K562 (cell line): ENCODE measurements at regions not wholly inside any gene's neighbourhood (a gene's known extent, or its start where the extent isn't known, plus 50 kb on each side); places are given as distances from the start of the nearest gene placed in this dataset.

Experiments used
- ATAC-seq: fragments of 200-7000 bp; cut with Tn5 transposase; 3 replicates; pipeline ENCODE4 v1.9.1; 2020; ENCODE audit warnings: moderate library complexity
- BruUV-seq: library from RNA; stranded (reverse); fragments of 400-500 nt; replicated peaks from 2 replicates; lab custom pipeline; 2021; lab: Mats Ljungman, UMichigan
- CTCF ChIA-PET: fragments of 300-600 bp; formaldehyde crosslinking; extraction: SDS; loops from one replicate; lab custom pipeline; 2021; ENCODE audit warnings: low intra/inter-chr PET ratio; lab: Yijun Ruan, JAX
- POLR2A ChIA-PET: fragments of 300-600, 350-650 bp; sonication (Branson Sonifier 250); formaldehyde crosslinking; extraction: SDS; loops from one replicate; lab custom pipeline; 2021; ENCODE audit warnings: antibody characterized with exemption, inconsistent platforms; lab: Yijun Ruan, JAX
- DNase-seq, 4 experiments: peaks; one replicate each; pipeline versions ENCODE4 v3.0.0 to v3.0.0-alpha.2; 2011 to 2018; ENCODE audit warnings: low spot score in 3 of 4, mixed read lengths in 3 of 4; ENCODE audit errors: extremely low read depth in 1 of 4
- FAIRE-seq: peaks from 2 replicates; lab custom pipeline; 2011; peaks lifted over from hg19 to GRCh38; lab: Jason Lieb, UNC
- H2AFZ ChIP-seq: 2 replicates; pipeline ENCODE4 v1.6.0; 2011; ENCODE audit warnings: low read depth, low read length, control low read depth, inconsistent platforms
- H3K27ac ChIP-seq: fragments of 200-600 bp; 3 replicates; pipeline ENCODE4 v1.8.0; 2011; ENCODE audit warnings: low read depth, mild to moderate bottlenecking, control low read depth, inconsistent platforms, low read length, moderate library complexity, mixed read lengths; ENCODE audit errors: extremely low read depth
- H3K27me3 ChIP-seq, 2 experiments: fragments of 300-600 bp in 1 of 2; 2 replicates in 1 of 2; 3 replicates in 1 of 2; pipeline versions ENCODE4 v1.6.0 to v1.8.0; 2011; ENCODE audit warnings: inconsistent platforms in 2 of 2, low read length in 2 of 2, mild to moderate bottlenecking in 1 of 2, mixed read lengths in 1 of 2, moderate library complexity in 1 of 2; ENCODE audit not compliant: control insufficient read depth in 2 of 2, insufficient read depth in 2 of 2
- H3K36me3 ChIP-seq: fragments of 300-600 bp; 3 replicates; pipeline ENCODE4 v1.8.0; 2011; ENCODE audit warnings: mild to moderate bottlenecking, low read length, inconsistent platforms; ENCODE audit not compliant: control insufficient read depth, insufficient read depth
- H3K4me1 ChIP-seq, 2 experiments: fragments of 200-600 bp in 1 of 2; replicated peaks in 1 of 2; 2 replicates in 1 of 2; 3 replicates in 1 of 2; pipeline versions ENCODE4 v1.5.1 to v1.8.0; 2011; ENCODE audit warnings: inconsistent platforms in 2 of 2, low read length in 2 of 2, mild to moderate bottlenecking in 1 of 2, mixed read lengths in 1 of 2, moderate library complexity in 1 of 2; ENCODE audit not compliant: control insufficient read depth in 2 of 2, insufficient read depth in 2 of 2
- H3K4me2 ChIP-seq: 2 replicates; pipeline ENCODE4 v1.6.1; 2011; ENCODE audit warnings: low read length, control low read depth, inconsistent platforms, mixed read lengths; ENCODE audit not compliant: insufficient read depth
- H3K4me3 ChIP-seq: fragments of 200-600 bp; sonication (generic), shearing (Covaris generic); 2 replicates; pipeline ENCODE4 v1.5.1; 2016; ENCODE audit warnings: control low read depth, inconsistent platforms
- H3K79me2 ChIP-seq: fragments of 200-600 bp; 3 replicates; pipeline ENCODE4 v1.8.0; 2011; ENCODE audit warnings: low read length, inconsistent platforms; ENCODE audit not compliant: control insufficient read depth, insufficient read depth
- H3K9ac ChIP-seq, 2 experiments: 2 replicates each; pipeline versions ENCODE4 v1.6.0 to v1.6.1; 2011; ENCODE audit warnings: low read depth in 2 of 2, low read length in 2 of 2, control low read depth in 1 of 2, inconsistent platforms in 1 of 2, mild to moderate bottlenecking in 1 of 2, mixed read lengths in 1 of 2; ENCODE audit not compliant: insufficient read depth in 1 of 2
- H3K9me1 ChIP-seq: one replicate; pipeline ENCODE4 v1.6.0; 2011; ENCODE audit warnings: inconsistent platforms, mild to moderate bottlenecking, low read length, moderate library complexity; ENCODE audit not compliant: control insufficient read depth, insufficient read depth
- H3K9me3 ChIP-seq: replicated peaks from 2 replicates; pipeline ENCODE4 v1.5.1; 2011; ENCODE audit warnings: low read depth, low read length, inconsistent platforms; ENCODE audit not compliant: control insufficient read depth, insufficient read depth
- H4K20me1 ChIP-seq: replicated peaks from 2 replicates; pipeline ENCODE4 v1.6.1; 2011; ENCODE audit warnings: low read length, inconsistent platforms, mixed read lengths; ENCODE audit not compliant: control insufficient read depth, insufficient read depth
- ARID1B ChIP-seq: fragments of 450-650 bp; IDR thresholded peaks from 2 replicates; pipeline ENCODE4 v1.6.1; 2016; ENCODE audit warnings: antibody characterized with exemption, mild to moderate bottlenecking, inconsistent platforms
- BMI1 ChIP-seq: fragments of 150-350 bp; IDR thresholded peaks from 2 replicates; pipeline ENCODE4 v1.6.1; 2014; ENCODE audit warnings: low read length
- BRD4 ChIP-seq: fragments of 200-600 bp; sonication (generic); IDR thresholded peaks from 2 replicates; pipeline ENCODE4 v1.6.1; 2017; ENCODE audit warnings: inconsistent platforms
- CBX1 ChIP-seq: sonication (generic); IDR thresholded peaks from 2 replicates; pipeline ENCODE4 v1.6.1; 2016; ENCODE audit warnings: antibody characterized with exemption, low read depth, mild to moderate bottlenecking
- ELF1 ChIP-seq: fragments of 200-800 bp; sonication (Bioruptor generic); IDR thresholded peaks from 2 replicates; pipeline ENCODE4 v1.6.1; 2016; ENCODE audit warnings: missing genetic modification characterization, missing compliant biosample characterization
- FOSL1 ChIP-seq: fragments of 200-800 bp; sonication (Bioruptor generic); conservative IDR thresholded peaks from 2 replicates; pipeline ENCODE4 v1.6.1; 2016; ENCODE audit warnings: missing genetic modification characterization, missing compliant biosample characterization
- GATAD2B ChIP-seq: fragments of 450-650 bp; IDR thresholded peaks from 2 replicates; pipeline ENCODE4 v1.6.1; 2017; ENCODE audit warnings: mild to moderate bottlenecking, borderline replicate concordance
- MAFK ChIP-seq: IDR thresholded peaks from 2 replicates; pipeline ENCODE4 v1.6.1; 2011; ENCODE audit warnings: low read length, improper control_type of control experiment
- MAZ ChIP-seq, 2 experiments: fragments of 450-650 bp in 1 of 2; sonication (generic) in 1 of 2; formaldehyde crosslinking; IDR thresholded peaks in 1 of 2; conservative IDR thresholded peaks in 1 of 2; 2 replicates each; pipeline versions ENCODE4 v1.4.0 to v1.5.0; 2020; ENCODE audit warnings: mild to moderate bottlenecking in 1 of 2, missing genetic modification reagents in 1 of 2
- PHTF2 ChIP-seq: fragments of 250-450 bp; sonication (Bioruptor Pico); IDR thresholded peaks from 2 replicates; pipeline ENCODE4 v1.5.0; 2021; ENCODE audit warnings: mild to moderate bottlenecking
- POLR2AphosphoS2 ChIP-seq: IDR thresholded peaks from 2 replicates; pipeline ENCODE4 v1.6.1; 2012; ENCODE audit warnings: low read length, improper control_type of control experiment
- RAD21 ChIP-seq, 2 experiments: fragments of 250-450 bp in 1 of 2; fragments of 450-650 bp in 1 of 2; sonication (Bioruptor Pico) in 1 of 2; formaldehyde crosslinking in 1 of 2; IDR thresholded peaks in 1 of 2; conservative IDR thresholded peaks in 1 of 2; 2 replicates each; pipeline versions ENCODE4 v1.4.0 to v1.8.0; 2020 to 2022; ENCODE audit warnings: mild to moderate bottlenecking in 2 of 2, moderate library complexity in 1 of 2
- RBM15 ChIP-seq: fragments of 200-400 bp; formaldehyde crosslinking; IDR thresholded peaks from 2 replicates; pipeline ENCODE4 v1.6.1; 2018; ENCODE audit warnings: mild to moderate bottlenecking, low read length, moderate library complexity; ENCODE audit not compliant: insufficient read depth
- RBM22 ChIP-seq: fragments of 200-400 bp; formaldehyde crosslinking; IDR thresholded peaks from 2 replicates; pipeline ENCODE4 v1.6.1; 2018; ENCODE audit warnings: low read length, low read depth; ENCODE audit not compliant: poor library complexity, severe bottlenecking
- RBM25 ChIP-seq: fragments of 200-400 bp; formaldehyde crosslinking; IDR thresholded peaks from 2 replicates; pipeline ENCODE4 v1.6.1; 2018; ENCODE audit warnings: low read length, low read depth, moderate library complexity; ENCODE audit not compliant: severe bottlenecking
- SMARCE1 ChIP-seq: fragments of 450-650 bp; IDR thresholded peaks from 2 replicates; pipeline ENCODE4 v1.7.1; 2016; ENCODE audit warnings: mild to moderate bottlenecking
- SMC3 ChIP-seq: conservative IDR thresholded peaks from 2 replicates; pipeline ENCODE4 v1.6.1; 2011; ENCODE audit warnings: low read depth, low read length, improper control_type of control experiment; ENCODE audit not compliant: insufficient read depth
- ZBTB1 ChIP-seq: sonication (generic); formaldehyde crosslinking; IDR thresholded peaks from 2 replicates; pipeline ENCODE4 v1.8.1; 2023; ENCODE audit warnings: missing genetic modification reagents, low read depth, mild to moderate bottlenecking, borderline replicate concordance
- ZNF445 ChIP-seq: fragments of 250-450 bp; sonication (Bioruptor Pico); IDR thresholded peaks from 2 replicates; pipeline ENCODE4 v1.4.0; 2020; ENCODE audit warnings: low read depth, mild to moderate bottlenecking, moderate library complexity
- WGBS: fragments of 100-300 bp; shearing (Covaris generic); methylation state at CpG from one replicate; pipeline ENCODE4 v1.1.6; 2016; ENCODE audit warnings: low coverage, mixed read lengths; ENCODE audit not compliant: insufficient coverage; ENCODE audit errors: missing lambda C conversion rate; 5-methylcytosine and 5-hydroxymethylcytosine counted together
- in situ Hi-C: fragments of 300-500 bp; cut with MboI; formaldehyde crosslinking; loops from 4 replicates; pipeline ENCODE4 v1.15.0; 2018; ENCODE audit warnings: inconsistent platforms, mixed read lengths
- intact Hi-C: fragments of 100-400 bp; cut with micrococcal nuclease; formaldehyde crosslinking; loops from 2 replicates; pipeline ENCODE4 v1.14.2; 2022
- TF ChIP-seq, protein P1 (sequence below), 2 experiments: fragments of 450-650 bp in 1 of 2; sonication (generic) in 1 of 2; formaldehyde crosslinking in 1 of 2; IDR thresholded peaks in 1 of 2; conservative IDR thresholded peaks in 1 of 2; 2 replicates each; pipeline versions ENCODE4 v1.6.1 to v1.8.1; 2016 to 2023; ENCODE audit warnings: mild to moderate bottlenecking in 2 of 2, moderate library complexity in 2 of 2, inconsistent platforms in 1 of 2, missing genetic modification reagents in 1 of 2
- TF ChIP-seq, protein P2 (sequence below): sonication (generic); formaldehyde crosslinking; IDR thresholded peaks from 2 replicates; pipeline ENCODE4 v1.8.1; 2022; ENCODE audit warnings: missing genetic modification reagents
- TF ChIP-seq, protein P3 (sequence below): fragments of 250-450 bp; sonication (Bioruptor Pico); IDR thresholded peaks from 2 replicates; pipeline ENCODE4 v1.8.0; 2021; ENCODE audit warnings: borderline replicate concordance, mild to moderate bottlenecking, moderate library complexity; ENCODE audit not compliant: poor library complexity, severe bottlenecking

GRCh38 chrX:42260854-42261253 is 337.5 kb upstream of the CASK start:
- WGBS: 0% methylated on average over 1 of the region's 1 CpG
- intact Hi-C loops (no loop called here), in situ Hi-C loops (no loop called here)

DNA sequence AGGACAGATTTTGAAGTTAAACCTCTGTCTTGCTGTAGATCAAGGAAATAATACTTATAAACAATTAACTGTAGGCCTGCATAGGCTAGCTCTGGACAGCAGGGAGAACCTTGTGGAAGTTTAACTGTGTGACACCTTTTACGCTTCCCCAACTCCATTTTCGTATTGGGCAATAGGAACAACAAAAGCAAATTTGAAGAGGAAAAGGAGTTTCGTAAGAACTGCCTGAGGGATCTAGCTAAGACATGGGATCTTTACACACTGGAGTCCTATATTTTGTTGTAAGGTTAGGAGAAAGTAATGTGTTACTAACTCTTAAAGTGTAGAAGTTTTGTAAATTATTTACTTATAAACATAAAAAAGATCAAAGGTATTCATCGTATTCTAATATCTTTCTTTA is 324.9 kb upstream of the CASK start:
- Histone ChIP-seq H3K9me1 (no peaks in the 10 kb centered on the region), H3K9me3 (no peaks in the 10 kb centered on the region), H3K9ac (no peak overlapping the region), H2AFZ (no peak overlapping the region), H3K36me3 (no peaks in the 10 kb centered on the region), H3K4me1 (no peaks in the 10 kb centered on the region), H3K4me3 (no peak overlapping the region), H3K79me2 (no peaks in the 10 kb centered on the region), H3K27me3 (no peaks in the 10 kb centered on the region), H3K4me2 (no peak overlapping the region), H4K20me1 (no peaks in the 10 kb centered on the region), H3K27ac (no peak overlapping the region)
- 3% methylated on average over 4 of the region's 4 CpGs for WGBS
- BruUV-seq: no TSS peak
- in situ Hi-C loops (no loop called here), intact Hi-C loops (no loop called here)
- ATAC-seq (no peak), DNase-seq (no peak), FAIRE-seq (no peak)
- ChIA-PET POLR2A (no interaction called here), CTCF (no interaction called here)
- TF ChIP-seq FOSL1 (tag) (no peak), BRD4 (no peak), MAFK (no peak), GATAD2B (no peak), MAZ (CRISPR knock-in tag; conservative IDR thresholded peaks at IDR 0.05 in 1 of 2, IDR thresholded peaks at IDR 0.05 in 1 of 2) (no peak), ZBTB1 (no peak), SMC3 (no peak), PHTF2 (CRISPR knock-in tag) (no peak)
- TF ChIP-seq, protein P1, sequence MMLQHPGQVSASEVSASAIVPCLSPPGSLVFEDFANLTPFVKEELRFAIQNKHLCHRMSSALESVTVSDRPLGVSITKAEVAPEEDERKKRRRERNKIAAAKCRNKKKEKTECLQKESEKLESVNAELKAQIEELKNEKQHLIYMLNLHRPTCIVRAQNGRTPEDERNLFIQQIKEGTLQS (IDR thresholded peaks at IDR 0.05): no peak
- TF ChIP-seq, protein P1 (CRISPR knock-in tag; conservative IDR thresholded peaks at IDR 0.05): no peak
- TF ChIP-seq, protein P2, sequence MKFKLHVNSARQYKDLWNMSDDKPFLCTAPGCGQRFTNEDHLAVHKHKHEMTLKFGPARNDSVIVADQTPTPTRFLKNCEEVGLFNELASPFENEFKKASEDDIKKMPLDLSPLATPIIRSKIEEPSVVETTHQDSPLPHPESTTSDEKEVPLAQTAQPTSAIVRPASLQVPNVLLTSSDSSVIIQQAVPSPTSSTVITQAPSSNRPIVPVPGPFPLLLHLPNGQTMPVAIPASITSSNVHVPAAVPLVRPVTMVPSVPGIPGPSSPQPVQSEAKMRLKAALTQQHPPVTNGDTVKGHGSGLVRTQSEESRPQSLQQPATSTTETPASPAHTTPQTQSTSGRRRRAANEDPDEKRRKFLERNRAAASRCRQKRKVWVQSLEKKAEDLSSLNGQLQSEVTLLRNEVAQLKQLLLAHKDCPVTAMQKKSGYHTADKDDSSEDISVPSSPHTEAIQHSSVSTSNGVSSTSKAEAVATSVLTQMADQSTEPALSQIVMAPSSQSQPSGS (CRISPR knock-in tag): no peak

More at GRCh38 chrX:42260854-42261253, 337.5 kb upstream of the CASK start:
- Histone ChIP-seq H3K9me1 (no peaks in the 10 kb centered on the region), H3K4me3 (no peak overlapping the region), H3K27ac (no peak overlapping the region), H3K79me2 (no peaks in the 10 kb centered on the region), H3K9me3 (no peaks in the 10 kb centered on the region), H3K4me1 (no peaks in the 10 kb centered on the region), H3K4me2 (no peak overlapping the region), H3K36me3 (no peaks in the 10 kb centered on the region), H4K20me1 (no peaks in the 10 kb centered on the region), H3K9ac (no peak overlapping the region), H3K27me3 (no peaks in the 10 kb centered on the region), H2AFZ (no peak overlapping the region)
- DNase-seq (no peak), FAIRE-seq (no peak), ATAC-seq (no peak)
- BruUV-seq: no TSS peak
- ChIA-PET CTCF (no interaction called here), POLR2A (no interaction called here)
- TF ChIP-seq RBM15: no peak
- no peak for TF ChIP-seq ARID1B
- no peak for TF ChIP-seq RBM25
- no peak for TF ChIP-seq ELF1 (tag)
- TF ChIP-seq CBX1: no peak
- TF ChIP-seq, protein P3, sequence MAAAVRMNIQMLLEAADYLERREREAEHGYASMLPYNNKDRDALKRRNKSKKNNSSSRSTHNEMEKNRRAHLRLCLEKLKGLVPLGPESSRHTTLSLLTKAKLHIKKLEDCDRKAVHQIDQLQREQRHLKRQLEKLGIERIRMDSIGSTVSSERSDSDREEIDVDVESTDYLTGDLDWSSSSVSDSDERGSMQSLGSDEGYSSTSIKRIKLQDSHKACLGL (CRISPR knock-in tag): no peak
- TF ChIP-seq ZNF445 (CRISPR knock-in tag): no peak
- TF ChIP-seq POLR2AphosphoS2: no peak
- no peak for TF ChIP-seq SMARCE1
- no peak for TF ChIP-seq RBM22
- TF ChIP-seq BMI1: no peak
- no peak for TF ChIP-seq RAD21 (CRISPR knock-in tag; conservative IDR thresholded peaks at IDR 0.05 in 1 of 2, IDR thresholded peaks at IDR 0.05 in 1 of 2)
